ENCODE measurements at regions not wholly inside any gene's neighbourhood (a gene's known extent, or its start where the extent isn't known, plus 50 kb on each side); places are given as distances from the start of the nearest gene placed in this dataset.

DNA sequence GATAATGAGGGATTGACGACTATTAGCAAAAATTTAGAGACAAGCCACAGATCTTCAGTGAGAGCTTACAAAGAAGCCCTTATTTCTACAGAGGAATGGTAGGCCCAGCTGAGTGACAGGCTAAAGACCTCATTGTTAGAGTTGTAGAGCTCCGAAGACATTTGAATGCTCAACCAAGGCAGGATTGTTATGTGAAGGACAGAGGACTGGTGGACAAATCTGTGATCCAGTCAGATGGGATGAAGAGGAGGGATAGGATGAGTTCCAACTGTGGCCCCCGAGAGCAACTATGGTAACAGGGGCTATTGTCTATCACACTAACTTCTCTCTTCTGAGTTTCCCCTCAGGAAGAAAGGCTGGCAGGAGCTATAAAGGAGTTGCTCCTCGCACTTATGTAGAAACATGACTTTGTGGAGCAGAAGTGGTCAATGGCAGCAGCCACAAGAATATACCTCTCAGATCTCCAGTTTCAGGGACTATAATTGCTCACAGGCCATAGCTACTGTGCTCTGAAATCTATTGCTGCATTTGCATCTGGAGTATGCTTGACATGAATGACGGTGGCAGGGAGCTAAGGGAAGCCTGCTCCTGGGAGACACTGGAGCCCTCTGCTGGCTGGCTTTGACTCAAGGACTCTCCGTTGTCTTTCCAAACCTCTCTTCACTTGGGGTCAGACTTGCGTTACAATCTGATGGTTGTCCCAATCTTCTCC, 50.3 kb upstream of the GREB1L start:
- no peaks in the 10 kb centered on the region for H3K9me2 ChIP-seq (replicated peaks; ENCODE audit: low read depth, low read length)
- H4K20me1 ChIP-seq (ENCODE audit: insufficient read depth, low read length, poor library complexity, severe bottlenecking), result no peaks in the 10 kb centered on the region
- no peaks in the 10 kb centered on the region for H3K79me2 ChIP-seq (ENCODE audit: insufficient read depth, low read length)
- no peaks in the 10 kb centered on the region for H3K9me3 ChIP-seq (ENCODE audit: insufficient read depth, low read depth, low read length)
- no peak overlapping the region for H3K4me3 ChIP-seq (ENCODE audit: low read length, poor library complexity, severe bottlenecking)
- TF ChIP-seq, protein P1, sequence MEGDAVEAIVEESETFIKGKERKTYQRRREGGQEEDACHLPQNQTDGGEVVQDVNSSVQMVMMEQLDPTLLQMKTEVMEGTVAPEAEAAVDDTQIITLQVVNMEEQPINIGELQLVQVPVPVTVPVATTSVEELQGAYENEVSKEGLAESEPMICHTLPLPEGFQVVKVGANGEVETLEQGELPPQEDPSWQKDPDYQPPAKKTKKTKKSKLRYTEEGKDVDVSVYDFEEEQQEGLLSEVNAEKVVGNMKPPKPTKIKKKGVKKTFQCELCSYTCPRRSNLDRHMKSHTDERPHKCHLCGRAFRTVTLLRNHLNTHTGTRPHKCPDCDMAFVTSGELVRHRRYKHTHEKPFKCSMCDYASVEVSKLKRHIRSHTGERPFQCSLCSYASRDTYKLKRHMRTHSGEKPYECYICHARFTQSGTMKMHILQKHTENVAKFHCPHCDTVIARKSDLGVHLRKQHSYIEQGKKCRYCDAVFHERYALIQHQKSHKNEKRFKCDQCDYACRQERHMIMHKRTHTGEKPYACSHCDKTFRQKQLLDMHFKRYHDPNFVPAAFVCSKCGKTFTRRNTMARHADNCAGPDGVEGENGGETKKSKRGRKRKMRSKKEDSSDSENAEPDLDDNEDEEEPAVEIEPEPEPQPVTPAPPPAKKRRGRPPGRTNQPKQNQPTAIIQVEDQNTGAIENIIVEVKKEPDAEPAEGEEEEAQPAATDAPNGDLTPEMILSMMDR (conservative IDR thresholded peaks at IDR 0.05; ENCODE audit: low read length), result peak; percentile 72
- TF ChIP-seq EZH2phosphoT487 (IDR thresholded peaks at IDR 0.05; ENCODE audit: borderline replicate concordance), result no peak
- H3K4me1 ChIP-seq (ENCODE audit: insufficient read depth, low read length, poor library complexity, severe bottlenecking), result no peaks in the 10 kb centered on the region
- H2AFZ ChIP-seq (ENCODE audit: low read length), result peak overlapping the region; percentile 37; the same call in 1 of the 2 replicates
- H3K27me3 ChIP-seq (ENCODE audit: insufficient read depth, low read length, poor library complexity, severe bottlenecking), result no peaks in the 10 kb centered on the region
- no peak overlapping the region for H3K4me2 ChIP-seq (ENCODE audit: low read depth, low read length, poor library complexity, severe bottlenecking)
- no peak overlapping the region for H3K9ac ChIP-seq (ENCODE audit: low read depth, low read length, poor library complexity, severe bottlenecking)
- no peaks in the 10 kb centered on the region for H3F3A ChIP-seq (ENCODE audit: low read depth)
- no peaks in the 10 kb centered on the region for H3K36me3 ChIP-seq (ENCODE audit: insufficient read depth, low read length)

Data from Loucy (cell line).